PC-9 (cell line): ENCODE measurements at regions not wholly inside any gene's neighbourhood (a gene's known extent, or its start where the extent isn't known, plus 50 kb on each side); places are given as distances from the start of the nearest gene placed in this dataset.

Experiments used
- BruUV-seq: library from RNA; stranded (reverse); fragments of 400-500 nt; replicated peaks from 2 replicates; lab custom pipeline; 2021; lab: Mats Ljungman, UMichigan
- CTCF ChIA-PET: fragments of 300-600 bp; sonication (Branson Sonifier 250); formaldehyde crosslinking; loops from one replicate; lab custom pipeline; 2022; ENCODE audit warnings: antibody characterized with exemption; lab: Charles Lee
- POLR2A ChIA-PET: fragments of 300-600 bp; sonication (Branson Sonifier 250); formaldehyde crosslinking; loops from one replicate; lab custom pipeline; 2022; ENCODE audit warnings: antibody characterized with exemption; ENCODE audit not compliant: unreplicated experiment; lab: Charles Lee
- DNase-seq, 2 experiments: peaks; one replicate each; pipeline versions ENCODE4 v3.0.0 to v3.0.0-alpha.2; 2015 to 2022; ENCODE audit warnings: mixed read lengths in 1 of 2
- H2AFZ ChIP-seq: fragments of 200-600 bp; sonication (generic); 2 replicates; pipeline ENCODE4 v1.8.1; 2017; ENCODE audit warnings: antibody characterized with exemption
- H3F3A ChIP-seq: fragments of 200-600 bp; sonication (generic); 2 replicates; pipeline ENCODE4 v1.8.1; 2017; ENCODE audit warnings: antibody characterized with exemption, mild to moderate bottlenecking, low read depth; ENCODE audit not compliant: insufficient read depth
- H3K27ac ChIP-seq: fragments of 200-600 bp; sonication (generic); 2 replicates; pipeline ENCODE4 v1.6.1; 2016; ENCODE audit warnings: mixed run types
- H3K27me3 ChIP-seq: fragments of 200-600 bp; sonication (generic); 2 replicates; pipeline ENCODE4 v1.6.1; 2016; ENCODE audit warnings: low read depth, mixed run types; ENCODE audit not compliant: insufficient read depth
- H3K36me3 ChIP-seq: fragments of 200-600 bp; sonication (generic); 2 replicates; pipeline ENCODE4 v1.6.1; 2016; ENCODE audit warnings: low read depth, mixed run types
- H3K4me1 ChIP-seq: fragments of 200-600 bp; sonication (generic); replicated peaks from 2 replicates; pipeline ENCODE4 v1.6.1; 2016; ENCODE audit warnings: mixed run types; ENCODE audit not compliant: insufficient read depth
- H3K4me2 ChIP-seq: fragments of 200-600 bp; sonication (generic); 2 replicates; pipeline ENCODE4 v1.6.1; 2017; ENCODE audit warnings: mixed run types
- H3K4me3 ChIP-seq: fragments of 200-600 bp; sonication (generic); 2 replicates; pipeline ENCODE4 v1.6.1; 2016; ENCODE audit warnings: mixed run types
- H3K79me2 ChIP-seq: fragments of 200-600 bp; sonication (generic); 2 replicates; pipeline ENCODE4 v1.6.1; 2017; ENCODE audit warnings: low read depth, mixed run types
- H3K9me2 ChIP-seq: fragments of 200-600 bp; sonication (generic); 2 replicates; pipeline ENCODE4 v1.8.1; 2017; ENCODE audit warnings: mild to moderate bottlenecking; ENCODE audit not compliant: insufficient read depth
- H3K9me3 ChIP-seq: fragments of 200-600 bp; sonication (generic); 2 replicates; pipeline ENCODE4 v1.8.1; 2016; ENCODE audit warnings: low read depth; ENCODE audit not compliant: insufficient read depth
- H4K20me1 ChIP-seq: fragments of 200-600 bp; sonication (generic); 2 replicates; pipeline ENCODE4 v1.8.1; 2017; ENCODE audit not compliant: insufficient read depth
- CTCF ChIP-seq: fragments of 200-600 bp; sonication (generic); conservative IDR thresholded peaks from 2 replicates; pipeline ENCODE4 v1.6.1; 2017; ENCODE audit warnings: mixed run types, antibody characterized with exemption, mild to moderate bottlenecking, moderate library complexity
- EZH2 ChIP-seq: fragments of 200-600 bp; sonication (generic); IDR thresholded peaks from 2 replicates; pipeline ENCODE4 v1.8.0; 2017; ENCODE audit warnings: antibody characterized with exemption, low read depth
- intact Hi-C: fragments of 100-400 bp; cut with micrococcal nuclease; formaldehyde crosslinking; loops from one replicate; pipeline ENCODE4 v1.10.0; 2022; ENCODE audit not compliant: unreplicated experiment

GRCh38 chr14:94880876-94881275 lies 111.0 kb upstream of the GSC start:
- intact Hi-C loops = no loop called here
- no peak overlapping the region for H3K27ac ChIP-seq
- no peaks in the 10 kb centered on the region for H3K36me3 ChIP-seq
- CTCF ChIA-PET = no interaction called here
- DNase-seq = no peak
- POLR2A ChIA-PET = no interaction called here
- H2AFZ ChIP-seq = no peak overlapping the region
- no TSS peak for BruUV-seq
- peaks cover 71% of the 10 kb centered on the region for H3K27me3 ChIP-seq
- H4K20me1 ChIP-seq = no peaks in the 10 kb centered on the region
- H3F3A ChIP-seq = no peaks in the 10 kb centered on the region
- H3K4me1 ChIP-seq = no peaks in the 10 kb centered on the region
- no peak overlapping the region for H3K4me3 ChIP-seq
- H3K9me3 ChIP-seq = no peaks in the 10 kb centered on the region
- no peak for TF ChIP-seq CTCF
- TF ChIP-seq EZH2 = no peak
- no peak overlapping the region for H3K4me2 ChIP-seq
- no peaks in the 10 kb centered on the region for H3K9me2 ChIP-seq
- no peaks in the 10 kb centered on the region for H3K79me2 ChIP-seq

GRCh38 chr14:94880106-94880505 lies 110.2 kb upstream of the GSC start:
- Histone ChIP-seq H3F3A (no peaks in the 10 kb centered on the region), H2AFZ (no peak overlapping the region), H3K4me1 (no peaks in the 10 kb centered on the region), H3K27ac (no peak overlapping the region), H3K4me2 (no peak overlapping the region), H3K4me3 (no peak overlapping the region), H3K9me3 (no peaks in the 10 kb centered on the region), H3K9me2 (no peaks in the 10 kb centered on the region), H3K79me2 (no peaks in the 10 kb centered on the region), H4K20me1 (no peaks in the 10 kb centered on the region), H3K36me3 (no peaks in the 10 kb centered on the region), H3K27me3 (peaks cover 74% of the 10 kb centered on the region)
- intact Hi-C loops = no loop called here
- ChIA-PET POLR2A (no interaction called here), CTCF (no interaction called here)
- no peak for DNase-seq
- TF ChIP-seq CTCF (no peak), EZH2 (no peak)
- BruUV-seq = no TSS peak

GRCh38 chr14:94879537-94879936 lies 109.6 kb upstream of the GSC start:
- Histone ChIP-seq H3F3A (no peaks in the 10 kb centered on the region), H3K27ac (no peak overlapping the region), H3K4me3 (no peak overlapping the region), H4K20me1 (no peaks in the 10 kb centered on the region), H3K36me3 (no peaks in the 10 kb centered on the region), H2AFZ (no peak overlapping the region), H3K4me1 (no peaks in the 10 kb centered on the region), H3K4me2 (no peak overlapping the region), H3K79me2 (no peaks in the 10 kb centered on the region), H3K9me3 (no peaks in the 10 kb centered on the region), H3K27me3 (peaks cover 74% of the 10 kb centered on the region), H3K9me2 (no peaks in the 10 kb centered on the region)
- CTCF ChIA-PET = no interaction called here
- no peak for DNase-seq
- BruUV-seq = no TSS peak
- intact Hi-C loops = no loop called here
- no peak for TF ChIP-seq CTCF
- TF ChIP-seq EZH2 = no peak
- POLR2A ChIA-PET = no interaction called here
